ENCODE measurements at regions not wholly inside any gene's neighbourhood (a gene's known extent, or its start where the extent isn't known, plus 50 kb on each side); places are given as distances from the start of the nearest gene placed in this dataset.
"Not testable (repeated sequence)": the region's sequence is repeated elsewhere in the genome, so short reads cannot be mapped to it uniquely, and the experiment has no call there.

DNA sequence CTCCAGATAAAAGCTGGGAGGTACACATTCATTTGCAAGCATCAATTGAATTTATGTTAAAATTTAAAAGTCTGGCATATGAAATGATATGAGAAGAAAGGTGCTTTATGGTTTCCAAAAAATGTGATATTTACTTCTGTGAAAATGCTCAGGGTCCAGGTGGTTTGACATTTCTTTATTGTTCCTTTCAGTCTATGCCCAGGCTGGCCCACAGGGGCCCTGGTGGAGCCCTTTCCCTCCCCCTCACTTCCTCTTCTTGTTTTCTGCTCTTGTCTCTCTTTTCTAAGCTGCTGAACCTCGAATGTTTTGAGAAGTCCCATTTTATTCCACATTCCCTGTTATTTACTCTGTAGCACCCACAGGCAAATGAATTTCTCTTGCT is 127.8 kb downstream of the HS3ST3B1 start:
- peak in 1 of 2 donors; percentile 8 for DNase-seq (ENCODE audit: low read depth in 2 of 2)

- DNase-seq (ENCODE audit: low read depth in 2 of 2): peak; percentile 21 to 34
Observed at GRCh38 chr17:14427900-14428647, 127.2 kb downstream of the HS3ST3B1 start.

GRCh38 chr17:14423156-14423555 is 122.3 kb downstream of the HS3ST3B1 start:
- not testable (repeated sequence) for DNase-seq (ENCODE audit: low read depth in 2 of 2)

DNA sequence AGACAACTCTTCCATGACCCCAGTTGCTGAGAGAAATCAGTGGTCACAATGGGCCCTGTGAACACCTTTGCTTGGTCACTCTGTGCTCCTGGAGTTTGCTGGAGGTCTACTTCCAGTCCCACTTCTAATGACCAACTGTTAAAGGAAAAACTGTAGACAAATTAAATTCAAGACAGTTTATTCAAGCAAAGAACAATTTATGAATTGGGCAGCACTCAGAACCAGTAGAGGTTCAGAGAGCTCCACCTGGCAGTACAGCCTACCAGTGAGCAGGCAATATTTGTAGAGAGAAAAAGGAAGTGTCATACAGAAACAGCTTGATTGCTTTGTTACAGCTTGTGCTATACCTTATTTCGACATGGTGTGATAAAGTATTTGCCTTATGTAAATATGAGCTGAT is 116.5 kb downstream of the HS3ST3B1 start:
- no peak for DNase-seq (ENCODE audit: low read depth in 2 of 2)

DNA sequence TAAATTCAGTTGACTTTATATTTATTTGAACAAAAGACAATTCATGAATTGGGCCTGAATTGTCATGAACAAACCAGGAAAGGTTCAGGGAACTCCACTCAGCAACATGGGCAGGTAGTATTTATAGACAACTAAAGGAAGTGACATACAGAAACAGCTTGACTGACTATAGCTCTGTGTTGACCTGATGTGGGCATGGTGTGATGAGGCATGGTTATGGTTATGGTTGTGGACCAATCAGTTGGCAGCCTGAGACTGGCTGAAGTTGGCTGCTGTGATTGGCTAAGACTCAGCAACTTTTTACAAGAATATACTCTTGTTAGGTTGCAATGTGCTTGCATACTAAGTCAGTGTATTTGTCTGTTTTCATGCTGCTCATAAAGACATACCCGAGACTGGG is 108.4 kb downstream of the HS3ST3B1 start:
- DNase-seq (ENCODE audit: low read depth in 2 of 2): no peak

DNA sequence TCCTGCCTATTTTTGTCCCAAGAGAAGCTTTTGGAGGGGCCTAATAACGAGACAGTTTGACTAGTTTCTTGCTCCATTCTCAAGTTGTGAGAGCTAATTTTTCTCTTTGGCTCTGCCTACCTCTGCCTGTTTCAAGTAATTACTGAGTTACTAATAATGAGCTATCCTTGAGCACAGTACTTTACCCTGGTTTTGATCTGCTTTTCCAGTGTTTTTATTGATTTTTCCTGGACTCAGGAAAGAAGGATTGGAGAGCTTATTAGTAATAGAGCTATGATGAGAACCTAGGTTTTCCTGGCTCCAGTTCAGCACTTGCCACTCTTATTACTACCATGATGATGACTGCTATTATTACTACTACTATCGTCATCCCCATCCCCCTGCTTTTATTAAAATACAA is 106.7 kb downstream of the HS3ST3B1 start:
- DNase-seq (ENCODE audit: low read depth in 2 of 2): no peak

DNA sequence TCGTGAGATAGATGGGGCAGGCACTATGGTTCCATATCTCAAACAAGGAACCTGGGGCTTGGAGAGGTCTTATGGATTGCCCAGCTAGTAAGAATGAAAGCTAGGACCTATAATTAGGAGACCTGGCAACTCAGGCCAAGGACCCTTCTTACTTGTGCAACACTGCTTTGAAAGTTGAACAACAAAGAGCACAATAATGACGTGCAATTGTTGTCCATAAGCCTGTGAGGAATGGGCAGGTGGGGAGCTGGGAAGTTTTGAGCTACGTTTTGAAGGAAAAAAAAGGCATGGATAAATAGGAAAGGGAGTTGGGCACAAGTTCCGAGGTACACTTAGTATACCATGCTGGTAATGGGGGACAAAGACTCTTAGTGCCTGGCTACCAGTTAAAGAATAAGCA is 104.3 kb downstream of the HS3ST3B1 start:
- no peak for DNase-seq (ENCODE audit: low read depth in 2 of 2)
